HG03575 (cell line): ENCODE measurements at regions not wholly inside any gene's neighbourhood (a gene's known extent, or its start where the extent isn't known, plus 50 kb on each side); places are given as distances from the start of the nearest gene placed in this dataset.

Source experiments
- ATAC-seq: cut with Tn5 transposase; IDR thresholded peaks from one replicate; pipeline ENCODE4 v1.9.1; 2021; ENCODE audit not compliant: unreplicated experiment, insufficient number of reproducible peaks, low FRiP score; ENCODE audit errors: extremely low read depth

DNA sequence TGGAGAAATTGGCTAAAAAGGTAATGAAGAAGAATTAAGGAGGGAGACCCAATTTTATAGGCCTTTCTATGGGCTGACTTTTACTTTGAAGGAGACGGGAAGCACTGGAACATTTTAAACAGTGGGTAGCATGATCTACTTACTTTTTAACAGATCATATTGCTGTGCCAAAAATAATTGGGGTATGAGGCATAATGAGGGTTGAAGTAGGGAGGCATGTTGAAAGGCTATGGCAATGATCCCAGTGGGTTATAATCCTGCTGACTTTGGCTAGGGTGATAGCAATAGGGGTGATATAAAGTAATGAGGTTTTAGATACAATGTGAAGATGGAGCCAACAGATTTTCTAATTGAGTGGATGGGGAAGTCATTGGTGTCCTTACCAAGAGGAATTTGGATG, 73.2 kb downstream of the GPR37 start:
- no peak for ATAC-seq

DNA sequence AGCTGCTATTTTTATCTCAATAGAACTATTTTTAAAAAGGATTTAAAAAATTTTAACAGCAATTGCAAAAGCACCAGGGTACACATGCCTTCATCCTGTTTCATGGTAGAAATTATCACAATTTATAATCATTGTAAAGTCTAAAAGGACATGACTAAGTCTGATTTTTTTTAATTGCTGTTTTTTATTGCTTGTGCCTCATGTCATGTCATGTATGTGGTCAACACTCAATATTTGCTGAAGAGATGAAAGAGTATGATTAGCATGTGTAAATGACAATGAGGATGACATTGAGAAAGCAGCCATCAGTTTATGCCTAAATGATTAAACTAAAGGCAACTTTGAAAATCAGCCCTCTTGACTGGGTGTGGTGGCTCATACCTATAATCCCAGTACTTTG, 74.8 kb downstream of the GPR37 start:
- ATAC-seq, result no peak

DNA sequence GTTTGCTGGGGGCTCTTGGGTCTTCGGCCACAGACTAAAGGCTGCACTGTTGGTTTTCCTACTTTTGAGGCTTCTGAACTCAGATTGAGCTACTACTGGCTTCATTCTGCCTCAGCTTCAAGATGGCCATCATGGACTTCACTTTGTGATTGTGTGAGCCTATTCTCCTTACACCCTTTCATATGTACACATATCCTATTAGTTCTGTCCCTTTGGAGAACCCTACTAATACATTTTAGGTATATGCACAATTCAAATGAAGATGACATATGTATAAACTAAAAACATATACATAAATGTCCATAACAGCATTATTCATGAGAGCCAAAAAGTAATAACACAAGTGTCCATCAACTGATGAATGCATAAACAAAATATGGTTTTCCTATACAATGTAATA, 75.7 kb downstream of the GPR37 start:
- no peak for ATAC-seq

DNA sequence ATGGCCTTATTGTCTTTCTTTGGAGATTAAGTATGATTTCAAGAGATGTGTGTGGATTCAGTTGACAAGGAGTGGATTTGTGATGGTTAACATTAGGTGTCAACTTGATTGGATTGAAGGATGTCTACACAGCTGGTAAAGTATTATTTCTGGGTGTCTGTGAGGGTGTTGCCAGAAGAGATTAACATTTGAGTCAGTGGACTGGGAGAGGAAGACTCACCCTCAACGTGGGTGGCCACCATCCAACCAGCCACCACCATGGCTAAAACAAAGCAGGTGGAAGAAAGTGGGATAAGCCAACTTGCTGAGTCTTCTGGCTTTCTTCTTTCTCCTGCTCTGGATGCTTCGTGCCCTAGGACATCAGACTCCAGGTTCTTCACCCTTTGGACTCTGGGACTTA, 76.1 kb downstream of the GPR37 start:
- no peak for ATAC-seq

DNA sequence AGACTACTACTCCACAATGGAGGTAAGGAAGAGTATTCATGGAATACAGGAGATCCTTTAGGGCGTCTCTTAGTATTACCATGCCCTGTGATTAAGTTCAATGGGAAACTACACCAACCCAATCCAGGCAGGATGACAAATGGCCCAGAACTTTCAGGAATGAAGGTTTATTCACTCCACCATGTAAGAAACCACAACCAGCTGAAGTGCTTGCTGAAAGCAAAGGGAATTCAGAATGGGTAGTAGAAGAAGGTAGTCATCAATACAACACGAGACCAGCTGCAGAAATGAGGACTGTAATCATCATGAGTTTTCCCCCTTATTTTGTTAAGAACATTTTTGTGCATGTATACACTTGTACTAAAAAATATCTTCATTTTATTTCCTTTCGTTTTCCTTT, 76.6 kb downstream of the GPR37 start:
- no peak for ATAC-seq

DNA sequence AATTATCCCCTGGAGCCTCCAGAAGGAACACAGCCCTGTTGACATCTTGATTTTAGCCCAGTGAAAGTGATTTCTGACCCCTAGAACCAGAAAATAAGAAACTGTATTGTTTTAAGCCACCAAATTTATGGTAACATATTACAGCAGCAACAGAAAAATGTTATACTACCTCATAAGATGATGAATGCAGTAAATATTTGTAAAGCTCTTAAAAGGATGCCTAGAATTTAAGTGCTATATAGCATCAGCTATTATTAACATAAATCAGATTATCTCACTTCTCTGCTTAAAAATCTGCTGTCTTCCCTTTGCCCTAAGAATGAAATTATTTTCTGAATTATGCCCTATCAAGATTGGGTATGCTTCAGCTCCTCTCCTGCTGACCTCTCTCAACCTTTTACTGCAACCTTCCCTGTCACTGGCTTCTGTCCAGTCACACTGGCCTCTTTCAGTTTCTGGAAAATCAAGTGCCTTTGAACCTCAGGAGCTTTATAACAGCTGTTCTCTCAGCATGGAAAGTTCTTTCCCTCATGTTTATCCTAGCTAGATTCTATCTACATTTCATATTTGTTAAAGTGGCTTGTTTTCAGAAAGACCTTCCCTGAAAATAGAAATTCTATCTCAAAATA, 78.9 kb downstream of the GPR37 start:
- ATAC-seq, result no peak

DNA sequence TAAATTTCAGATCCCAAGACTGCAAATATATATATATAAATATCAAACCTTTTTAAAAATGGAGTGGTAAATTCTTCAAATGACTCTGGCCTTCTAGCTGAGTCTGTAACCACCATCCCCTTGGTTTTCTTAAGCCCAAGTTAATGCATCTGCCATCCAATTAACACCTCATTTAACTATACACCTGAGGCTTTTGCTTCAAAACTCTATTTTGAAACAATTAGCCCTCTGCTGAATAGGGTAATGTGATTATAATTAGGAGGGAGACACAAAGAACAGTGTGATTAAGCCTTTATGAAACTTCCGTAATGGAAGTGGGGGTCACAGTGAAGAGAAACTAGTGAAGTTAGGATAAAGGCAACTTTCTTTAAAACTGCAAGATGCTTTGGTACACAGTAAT, 83.6 kb downstream of the GPR37 start:
- no peak for ATAC-seq

DNA sequence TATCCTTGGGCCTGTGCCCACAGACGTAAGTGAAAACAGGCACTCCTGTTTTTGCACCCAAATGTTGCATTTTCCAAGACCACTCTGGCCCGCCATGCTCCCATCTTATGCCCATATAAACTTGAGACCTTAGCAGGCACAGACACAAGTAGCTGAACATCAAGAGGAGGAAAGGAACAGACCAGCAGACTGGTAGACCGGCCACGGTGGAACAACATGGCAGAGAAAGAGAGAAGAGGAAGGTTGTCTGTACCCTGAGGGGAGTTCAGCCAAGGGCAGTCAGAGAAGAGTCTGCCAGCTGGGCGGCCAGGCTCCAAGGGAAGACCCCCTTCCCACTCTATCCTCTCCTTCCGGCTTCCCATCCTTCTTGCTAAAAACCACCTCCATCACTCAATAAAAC, 85.3 kb downstream of the GPR37 start:
- ATAC-seq, result no peak

DNA sequence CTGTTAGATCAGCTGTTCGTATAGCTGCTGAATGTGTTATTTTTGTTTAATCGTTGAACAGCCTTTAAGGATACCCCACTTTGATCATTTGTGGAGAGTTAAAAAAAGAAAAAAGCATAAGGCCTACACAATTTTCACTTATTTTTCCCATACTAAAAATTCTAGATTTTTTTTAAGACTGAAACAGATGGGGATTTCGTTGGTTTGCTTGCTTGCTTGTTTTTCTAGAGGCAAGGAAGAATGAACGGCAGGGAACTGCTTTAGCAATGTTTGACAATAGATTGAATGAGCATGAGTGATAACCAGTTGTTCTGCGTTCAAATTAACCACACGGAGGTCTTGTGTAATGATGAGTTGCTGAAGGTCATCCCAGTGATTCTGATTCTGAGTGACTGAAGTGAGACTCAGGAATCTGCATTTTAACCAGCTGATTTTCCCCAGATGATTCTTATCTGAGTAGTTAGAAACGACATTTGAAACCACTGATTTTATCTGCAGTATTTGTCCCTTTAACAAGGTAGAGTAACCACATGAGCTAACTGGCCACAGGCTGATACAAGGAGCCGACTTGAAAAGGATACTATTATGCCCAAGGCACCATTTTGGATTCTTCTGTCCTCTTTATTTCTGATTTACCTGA, 85.9 kb downstream of the GPR37 start:
- ATAC-seq, result no peak

DNA sequence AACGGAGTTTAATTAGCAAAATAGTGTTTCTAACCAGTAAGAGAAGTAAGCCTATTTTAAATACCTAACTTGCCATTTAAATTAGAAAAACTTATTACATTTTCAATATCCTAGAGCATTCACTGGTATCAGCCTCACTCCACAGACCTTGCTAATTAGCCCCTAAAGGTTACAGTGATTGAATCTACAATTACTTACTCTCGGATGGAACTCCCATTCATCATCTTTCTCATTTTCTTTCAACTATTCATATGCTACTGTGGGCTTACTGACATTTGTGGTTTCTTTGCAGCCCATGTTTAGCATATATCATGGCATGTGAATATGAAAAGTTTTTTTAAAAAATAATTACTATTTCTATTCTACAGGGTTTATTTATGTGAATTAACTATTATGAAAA, 86.4 kb downstream of the GPR37 start:
- no peak for ATAC-seq

DNA sequence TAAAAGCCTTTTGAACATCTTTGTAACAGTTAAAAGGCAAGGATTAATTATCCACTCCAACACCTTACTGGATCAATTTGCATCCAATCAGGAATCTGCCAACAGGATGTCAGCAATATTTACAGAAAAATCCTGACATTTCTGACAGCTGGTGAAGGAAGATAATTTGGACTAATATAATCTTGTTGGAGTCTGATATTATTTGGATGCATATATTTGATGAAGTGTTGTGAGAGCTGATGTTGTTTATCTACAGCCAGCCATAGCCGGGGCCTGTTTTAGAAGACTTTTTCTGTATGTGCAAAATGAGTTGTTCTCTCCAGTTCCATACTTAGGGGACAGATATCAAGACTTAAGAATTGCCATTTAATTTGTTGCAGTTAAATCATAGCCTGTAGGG, 91.1 kb downstream of the GPR37 start:
- ATAC-seq, result no peak

DNA sequence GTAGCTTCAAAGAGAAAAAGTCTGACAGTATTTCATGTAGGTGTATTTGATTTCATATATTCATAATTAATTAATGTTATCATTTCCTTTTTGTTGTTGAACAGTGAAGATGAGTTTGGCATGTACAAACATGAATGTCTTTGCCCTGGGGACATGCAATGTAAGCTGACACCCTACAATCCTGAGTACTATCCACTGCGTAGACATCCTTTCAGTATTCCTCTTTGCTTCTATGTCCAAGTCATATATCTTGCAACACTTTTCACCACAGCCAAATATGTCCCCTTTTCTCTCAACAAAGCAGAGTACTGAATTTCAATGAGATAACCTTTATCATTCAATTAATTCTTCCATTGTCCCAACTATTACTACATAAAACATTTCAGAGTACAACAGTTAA, 93.6 kb downstream of the GPR37 start:
- no peak for ATAC-seq

DNA sequence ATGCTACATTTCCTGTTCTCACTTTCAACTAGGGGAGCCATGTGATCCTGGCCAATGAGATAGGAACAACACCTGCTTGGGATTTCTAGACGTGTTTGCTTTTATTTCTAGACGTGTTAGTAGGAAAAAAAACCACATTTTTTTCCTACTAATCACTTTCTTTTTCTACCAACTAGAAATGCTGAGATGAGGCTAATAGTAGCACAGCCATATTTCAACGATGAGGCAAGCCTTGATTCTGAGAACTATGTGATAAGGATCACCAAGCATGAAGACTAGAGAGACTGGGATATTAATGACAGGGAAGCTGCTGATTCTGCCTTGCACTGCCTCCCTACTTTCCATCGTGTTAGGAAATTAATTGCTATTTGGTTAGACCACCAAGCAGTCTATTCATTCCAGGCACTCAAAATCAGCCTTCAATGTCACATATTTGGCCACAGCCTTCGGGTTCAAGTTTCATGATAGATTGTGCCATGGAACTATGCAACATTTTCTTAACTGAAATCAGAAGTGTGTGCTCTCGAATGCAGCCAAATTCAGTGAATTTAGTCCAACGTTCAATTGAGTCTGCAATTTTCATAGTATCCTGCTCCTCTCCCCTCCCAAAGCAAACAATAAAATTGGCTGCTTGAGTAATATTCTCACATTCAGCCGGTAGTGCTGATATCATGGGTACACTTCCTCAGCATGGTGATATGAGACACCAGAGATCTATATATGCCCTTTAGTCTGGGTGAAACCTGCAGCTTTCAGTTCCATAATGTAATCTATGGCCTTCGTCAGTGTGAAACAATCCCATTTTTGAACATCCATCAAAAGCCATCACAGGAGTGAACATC, 98.1 kb downstream of the GPR37 start:
- no peak for ATAC-seq

DNA sequence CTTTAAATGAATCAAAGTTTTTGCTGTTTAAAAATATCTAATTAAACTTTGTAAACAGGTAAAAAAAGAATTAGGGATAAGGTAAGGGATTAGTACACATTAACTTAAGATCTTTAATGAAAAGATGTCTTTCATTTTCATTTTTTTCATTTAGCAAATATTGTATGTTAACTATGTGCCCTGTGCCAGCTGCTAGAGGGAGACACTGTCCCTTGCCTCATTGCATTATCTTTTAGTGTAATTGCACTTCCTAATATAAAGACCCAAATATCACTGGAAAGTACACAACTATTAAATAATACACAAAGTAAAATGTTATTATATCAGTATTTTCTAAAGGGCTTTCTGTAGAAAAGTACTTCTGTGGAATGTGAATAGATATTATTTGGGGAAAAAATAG, 102.7 kb downstream of the GPR37 start:
- no peak for ATAC-seq

DNA sequence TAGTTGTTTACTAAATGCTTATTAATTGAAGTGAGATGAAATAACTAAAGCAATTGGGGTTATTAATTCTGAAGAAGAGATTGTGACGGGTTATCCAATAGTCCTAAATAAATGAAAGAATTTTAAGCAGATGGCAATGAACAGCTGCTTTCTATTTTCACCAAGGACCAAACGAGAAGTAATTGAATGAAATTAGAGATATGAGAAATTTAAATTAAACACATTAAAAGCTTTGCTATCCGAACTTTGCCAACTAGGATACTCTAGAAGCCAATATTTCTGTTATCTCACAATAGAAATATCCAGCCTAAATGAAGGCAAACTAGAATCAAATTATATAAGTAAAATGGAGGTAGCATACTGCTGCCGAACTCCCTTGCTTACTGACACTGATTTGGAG, 103.2 kb downstream of the GPR37 start:
- ATAC-seq, result no peak

DNA sequence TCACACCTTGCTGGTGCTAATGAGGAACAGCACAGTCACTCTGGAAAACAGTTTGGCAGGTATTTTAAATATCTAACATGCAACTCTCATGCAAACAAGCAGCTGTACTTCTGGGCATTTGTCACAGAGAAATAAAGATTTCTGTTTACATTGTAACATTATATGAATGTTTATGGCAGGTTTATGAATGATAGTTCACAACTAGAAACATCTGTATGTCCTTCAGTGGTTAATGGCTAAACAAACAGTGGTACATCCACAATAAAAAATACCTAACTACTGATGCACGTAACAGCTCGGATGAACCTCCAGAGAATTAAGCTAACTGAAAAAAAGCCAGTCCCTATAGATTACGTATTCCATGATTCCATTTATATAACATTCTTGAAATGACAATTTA, 109.6 kb downstream of the GPR37 start:
- ATAC-seq, result no peak

DNA sequence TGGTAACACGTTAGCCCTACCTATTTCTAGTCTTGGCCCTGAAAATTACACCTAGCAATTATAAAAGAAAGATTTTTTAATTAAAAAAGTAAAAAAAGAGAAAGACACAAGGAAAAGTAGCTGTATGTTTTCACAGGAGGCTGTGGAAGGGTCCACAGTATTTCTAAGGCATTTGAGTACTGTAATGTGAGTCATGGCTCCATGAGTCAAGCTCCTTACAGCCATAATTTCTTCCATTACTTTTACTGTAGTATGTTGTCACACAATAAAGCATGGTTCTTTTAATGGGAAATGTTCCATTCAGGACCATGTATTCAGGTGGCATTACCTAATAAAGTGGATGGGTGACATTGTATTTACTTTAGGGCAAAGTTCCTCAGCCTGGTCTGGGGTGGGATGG, 113.4 kb downstream of the GPR37 start:
- no peak for ATAC-seq

DNA sequence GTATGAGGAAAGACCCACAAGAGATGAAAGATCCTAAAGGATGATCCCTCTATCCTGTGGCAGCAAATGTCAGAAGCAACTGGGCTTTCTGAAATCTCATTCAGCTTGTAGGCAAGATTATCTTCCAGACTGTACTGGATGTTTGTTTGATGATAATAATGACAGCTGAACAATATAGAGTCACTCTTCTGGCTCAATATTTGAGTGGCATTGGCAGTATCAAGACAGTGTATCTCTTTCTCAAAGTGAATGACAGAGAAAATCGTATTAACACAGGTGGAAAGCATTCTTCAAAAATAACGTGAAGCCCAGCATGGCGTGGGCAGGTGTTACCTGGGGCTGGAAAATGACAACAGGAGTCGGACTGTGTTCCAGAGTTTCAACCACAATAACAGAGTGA, 114.5 kb downstream of the GPR37 start:
- ATAC-seq, result no peak

DNA sequence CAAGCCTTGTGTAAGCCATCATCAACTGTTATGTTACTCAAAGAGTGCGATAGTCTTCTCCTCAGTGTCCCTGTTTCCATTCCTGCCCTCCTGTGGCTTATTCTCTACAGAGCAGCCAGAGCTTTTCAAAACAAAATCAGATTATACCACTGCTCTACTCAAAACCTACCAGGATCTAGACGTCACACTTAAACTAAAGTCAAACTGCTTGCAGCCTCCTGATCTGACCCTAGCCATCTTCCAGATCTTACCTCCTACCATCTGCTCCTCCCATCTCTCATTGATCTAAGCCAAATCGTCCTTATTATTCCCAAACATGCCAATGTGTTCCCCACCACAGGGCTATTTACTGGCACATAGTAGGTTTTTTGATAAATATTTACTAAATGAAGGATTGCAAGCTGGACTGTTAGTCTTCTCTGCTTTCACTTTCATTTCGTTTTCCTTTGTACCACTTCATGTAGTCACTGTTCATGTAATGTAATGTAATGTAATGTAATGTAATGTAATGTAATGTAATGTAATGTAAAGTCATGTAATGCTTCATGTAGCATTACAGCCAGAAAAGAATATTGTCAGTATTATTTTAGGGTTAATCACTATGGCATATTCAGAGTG, 116.1 kb downstream of the GPR37 start:
- no peak for ATAC-seq
